ENCODE measurements at regions not wholly inside any gene's neighbourhood (a gene's known extent, or its start where the extent isn't known, plus 50 kb on each side); places are given as distances from the start of the nearest gene placed in this dataset.
"Not testable (repeated sequence)": the region's sequence is repeated elsewhere in the genome, so short reads cannot be mapped to it uniquely, and the experiment has no call there.

DNA sequence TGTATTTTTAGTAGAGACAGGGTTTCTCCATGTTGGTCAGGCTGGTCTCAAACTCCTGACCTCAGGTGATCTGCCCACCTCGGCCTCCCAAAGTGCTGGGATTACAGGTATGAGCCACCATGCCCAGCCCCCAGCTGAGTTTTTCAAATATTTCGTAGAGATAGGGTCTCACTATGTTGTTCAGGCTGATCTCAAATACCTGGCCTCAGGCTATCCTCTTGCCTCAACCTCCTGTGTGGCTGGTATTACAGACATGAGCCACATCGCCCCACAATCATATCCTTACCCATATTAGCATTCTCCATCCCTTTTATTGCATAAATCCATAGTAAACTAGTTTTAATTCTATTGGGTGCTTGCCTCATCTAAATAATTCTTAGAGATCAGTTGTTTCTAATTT, 157.6 kb upstream of the HEY2 start:
- DNase-seq (ENCODE audit: low read depth, low spot score): not testable (repeated sequence)

DNA sequence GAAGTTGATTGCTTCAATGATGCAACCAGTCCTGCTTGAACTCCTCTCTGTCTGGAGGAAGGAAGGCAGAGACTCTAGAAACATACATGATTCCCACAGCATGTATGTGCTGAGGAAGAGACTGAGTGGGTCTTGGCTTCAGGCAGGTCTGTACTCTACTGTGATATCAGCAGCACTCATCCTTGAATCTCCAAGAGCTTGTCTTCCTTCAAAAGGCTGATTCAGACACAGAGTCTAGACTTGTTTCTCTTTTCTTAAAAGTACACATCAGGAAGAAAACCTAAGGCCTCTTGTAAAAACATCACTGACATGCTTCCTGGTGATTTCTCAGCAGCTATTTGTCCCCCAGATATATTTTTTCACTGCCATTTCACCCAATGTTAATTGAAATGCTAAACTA, 155.7 kb upstream of the HEY2 start:
- DNase-seq (ENCODE audit: low read depth, low spot score): no peak

DNA sequence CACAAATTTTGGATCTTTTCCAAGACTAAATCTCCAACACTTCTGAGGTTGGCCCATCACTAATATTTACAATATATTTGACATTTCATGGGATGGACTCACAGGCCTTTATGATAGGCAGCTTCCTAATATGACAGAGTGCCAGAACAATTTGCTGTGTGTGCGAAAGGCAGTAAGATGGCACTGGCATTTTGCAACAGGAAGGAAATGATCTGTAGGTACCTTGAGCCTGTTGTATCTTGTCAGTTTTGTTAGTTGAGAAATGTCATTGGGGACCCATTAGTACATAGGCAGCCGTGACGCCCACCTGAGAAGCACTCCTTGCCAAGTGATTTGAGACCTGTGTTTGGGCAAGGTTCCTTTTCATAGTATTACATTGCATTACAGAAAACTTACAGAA, 153.4 kb upstream of the HEY2 start:
- no peak for DNase-seq (ENCODE audit: low read depth, low spot score)

DNA sequence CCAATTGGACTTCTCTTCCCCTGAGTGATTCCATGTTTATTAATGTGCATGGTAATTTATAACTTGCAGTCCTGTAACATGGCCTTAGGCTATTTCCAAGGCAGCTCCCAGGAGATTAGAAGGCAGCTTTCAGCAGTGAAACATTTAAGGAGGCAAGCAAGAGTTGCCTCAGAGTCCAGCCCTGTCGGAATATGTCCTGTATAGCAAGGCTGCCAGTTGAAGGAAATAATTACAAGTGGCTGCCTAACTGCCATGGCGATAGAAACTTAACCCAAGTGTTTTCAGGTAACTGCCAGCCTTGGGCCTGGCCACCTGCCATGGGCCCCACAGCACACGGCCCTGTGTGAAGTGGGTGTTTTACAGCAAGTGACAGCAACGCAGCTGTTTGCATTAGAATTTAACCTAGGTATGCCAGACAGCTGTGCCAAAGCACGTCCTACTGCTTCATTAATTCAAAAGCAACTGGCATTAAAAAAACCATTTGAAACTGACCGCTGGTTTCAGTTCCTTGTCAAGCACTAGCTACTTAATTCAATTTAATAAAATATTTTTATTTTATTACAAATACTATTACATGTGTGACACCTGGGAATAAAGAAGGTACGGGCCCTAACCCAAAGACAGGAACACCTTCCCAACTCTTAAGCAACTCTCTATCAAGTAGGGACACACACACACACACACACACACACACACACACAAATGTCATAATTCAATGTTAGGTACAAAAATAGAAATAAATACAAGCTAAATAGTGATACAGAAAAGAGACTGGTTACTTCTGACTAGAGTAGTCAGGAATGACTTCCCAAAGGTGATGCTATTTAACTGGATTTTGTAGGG, 151.8 kb upstream of the HEY2 start:
- no peak for DNase-seq (ENCODE audit: low read depth, low spot score)

DNA sequence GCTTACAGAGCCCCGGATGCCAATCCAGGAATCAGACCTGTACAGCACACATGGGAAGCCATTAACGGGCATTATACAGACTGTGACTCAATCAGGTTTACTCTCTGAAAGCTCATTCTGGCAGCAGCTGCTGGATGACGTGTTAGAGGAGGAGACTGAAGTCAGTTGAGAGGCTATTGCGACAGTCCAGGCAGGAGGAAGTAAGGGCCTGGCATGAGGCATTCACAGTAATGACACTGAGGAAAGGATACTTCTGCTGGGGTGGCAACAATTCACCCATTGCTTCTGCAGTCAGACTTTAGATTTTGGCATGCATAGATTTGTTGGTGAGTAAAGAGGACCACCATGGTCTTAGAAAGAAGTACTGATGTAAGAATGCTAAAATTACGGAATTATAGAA, 151.0 kb upstream of the HEY2 start:
- DNase-seq (ENCODE audit: low read depth, low spot score): no peak

DNA sequence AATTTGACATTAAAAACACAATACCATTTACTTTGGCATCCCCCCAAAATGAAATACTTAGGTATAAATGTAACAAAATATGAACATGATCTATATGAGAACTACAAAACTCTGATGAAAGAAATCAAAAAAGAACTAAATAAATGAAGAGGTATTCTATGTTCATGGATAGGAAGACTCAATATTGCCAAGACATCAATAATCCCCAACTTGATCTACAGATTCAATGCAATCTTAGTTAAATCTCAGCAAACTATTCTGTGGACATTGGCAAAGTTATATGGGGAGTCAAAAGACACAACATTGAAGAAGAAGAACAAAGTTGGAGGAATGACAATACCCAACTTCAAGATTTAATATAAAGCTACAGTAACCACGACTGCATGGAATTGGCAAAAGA, 145.2 kb upstream of the HEY2 start:
- DNase-seq (ENCODE audit: low read depth, low spot score): no peak

DNA sequence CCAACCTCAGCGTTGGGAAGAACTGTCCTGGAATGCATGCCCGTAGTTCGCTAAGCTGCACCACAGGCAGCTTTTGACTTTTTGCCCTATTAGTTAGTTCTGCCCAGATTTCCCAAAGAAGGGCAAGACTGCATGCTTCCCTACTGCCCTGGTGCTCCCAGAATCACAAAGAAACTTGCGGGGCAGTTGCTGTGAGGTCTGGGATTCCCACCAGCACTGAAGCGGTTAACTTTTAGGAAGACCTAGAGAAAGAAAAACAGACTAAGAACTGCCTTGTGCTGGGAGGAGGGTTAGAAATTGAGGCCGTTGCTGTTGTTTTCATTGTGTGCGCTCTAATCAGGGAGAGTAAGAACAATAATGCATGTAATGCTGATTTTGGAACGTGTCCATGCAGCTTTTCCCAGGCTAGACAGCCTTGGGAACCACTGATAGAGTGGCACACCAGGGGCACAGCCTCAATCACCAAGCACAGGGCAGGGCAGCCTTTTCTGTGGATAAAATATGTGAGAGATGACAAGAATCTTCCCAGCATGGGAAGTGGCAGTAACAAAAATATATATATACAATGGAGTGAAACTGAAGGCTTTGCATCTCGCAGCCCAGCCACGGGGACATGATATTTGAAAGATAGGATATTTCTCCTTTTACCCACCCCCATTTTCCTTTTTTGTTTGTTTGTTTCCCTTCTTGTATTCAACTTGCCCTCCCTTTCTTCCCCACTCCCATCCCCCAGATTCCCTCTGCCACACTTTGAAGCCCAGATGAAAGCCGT, 137.7 kb upstream of the HEY2 start:
- peak; percentile 94 for DNase-seq (ENCODE audit: low read depth, low spot score)

DNA sequence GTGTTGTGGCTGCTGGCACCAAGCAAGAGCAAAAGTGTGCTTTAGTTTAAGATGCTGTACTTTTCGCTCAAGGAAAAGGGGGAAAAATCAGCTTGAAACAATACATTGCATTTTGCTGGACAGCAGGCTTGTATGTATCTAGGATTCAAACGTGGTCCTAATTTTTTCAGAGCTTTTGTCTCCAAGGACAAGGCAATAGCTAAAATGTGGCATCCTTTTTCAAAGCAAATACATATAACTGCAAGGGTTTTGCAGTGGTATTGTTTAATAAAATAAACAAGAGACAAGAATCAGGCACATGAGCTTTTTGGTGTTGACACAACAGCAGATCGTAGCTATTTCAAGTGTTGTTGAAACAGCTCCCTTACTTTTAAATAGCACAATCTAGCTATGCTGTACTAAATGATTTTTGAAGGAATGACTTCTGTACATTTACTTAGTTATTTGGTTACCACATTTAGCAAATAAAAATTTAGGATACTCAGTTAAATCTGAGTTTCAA, 137.0 kb upstream of the HEY2 start:
- peak; percentile 50 for DNase-seq (ENCODE audit: low read depth, low spot score)

DNA sequence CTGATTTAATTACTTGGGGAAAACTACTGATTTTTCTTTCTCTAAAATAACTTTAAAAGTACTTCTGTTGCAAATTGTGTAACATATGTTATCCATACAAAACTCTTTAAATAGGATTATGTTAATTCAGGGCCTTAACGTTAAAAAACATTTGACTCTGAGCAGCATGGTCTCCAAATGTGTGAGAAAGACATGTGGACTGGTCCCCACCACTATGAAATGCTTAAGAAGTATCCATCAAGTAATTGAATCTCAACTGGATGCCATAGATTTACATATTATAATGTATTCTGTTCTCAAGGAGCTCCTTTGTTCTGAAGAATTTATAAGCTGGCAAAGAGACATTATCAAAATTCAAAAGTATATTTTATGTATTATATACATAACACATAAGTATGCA, 130.8 kb upstream of the HEY2 start:
- no peak for DNase-seq (ENCODE audit: low read depth, low spot score)

DNA sequence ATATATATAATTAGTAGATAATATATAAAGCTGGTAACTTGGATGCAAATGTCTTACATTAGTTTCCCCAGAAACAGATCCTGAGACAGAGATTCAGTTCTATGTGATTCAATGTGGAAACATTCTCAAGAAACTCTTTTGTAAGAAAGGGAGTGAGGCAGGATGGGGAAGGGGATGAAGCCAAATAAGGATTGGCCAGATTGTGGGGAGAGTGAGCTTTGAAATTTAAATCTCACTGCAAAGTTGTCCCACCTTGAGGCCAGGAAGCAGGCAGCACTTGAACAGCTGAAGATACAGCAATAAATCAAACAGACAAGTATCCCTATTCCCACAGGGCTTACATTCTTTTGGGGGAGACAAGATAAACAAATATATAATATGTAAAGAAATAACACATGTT, 126.3 kb upstream of the HEY2 start:
- no peak for DNase-seq (ENCODE audit: low read depth, low spot score)

DNA sequence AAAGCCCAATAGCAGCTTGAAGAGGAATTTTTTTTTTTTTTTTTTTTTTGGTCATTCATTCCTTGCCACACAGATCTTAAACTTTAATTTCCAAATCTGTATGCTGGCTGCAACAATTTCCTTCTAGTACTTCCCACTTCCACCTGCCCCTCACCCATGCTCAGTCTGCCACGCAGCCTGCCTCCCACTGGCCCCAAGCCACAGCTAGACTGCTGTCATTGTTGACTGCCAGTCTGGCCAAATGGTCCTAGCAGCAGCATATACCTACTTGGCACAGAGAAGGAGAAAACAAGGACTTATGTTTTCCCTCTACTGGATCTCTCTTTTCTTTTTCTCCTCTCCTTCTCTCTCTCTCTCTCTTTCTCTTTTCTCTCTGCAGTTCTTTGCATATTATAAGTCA, 118.3 kb upstream of the HEY2 start:
- no peak for DNase-seq (ENCODE audit: low read depth, low spot score)

DNA sequence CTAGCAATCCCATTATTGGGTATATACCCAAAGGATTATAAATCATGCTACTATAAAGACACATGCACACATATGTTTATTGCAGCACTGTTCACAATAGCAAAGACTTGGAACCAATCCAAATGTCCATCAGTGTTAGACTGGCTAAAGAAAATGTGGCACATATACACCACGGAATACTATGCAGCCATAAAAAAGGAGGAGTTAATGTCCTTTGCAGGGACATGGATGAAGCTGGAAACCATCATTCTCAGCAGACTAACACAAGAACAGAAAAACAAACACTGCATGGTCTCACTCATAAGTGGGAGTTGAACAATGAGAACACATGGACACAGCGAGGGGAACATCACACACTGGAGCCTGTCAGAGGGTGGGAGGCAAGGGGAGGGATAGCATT, 113.4 kb upstream of the HEY2 start:
- not testable (repeated sequence) for DNase-seq (ENCODE audit: low read depth, low spot score)

DNA sequence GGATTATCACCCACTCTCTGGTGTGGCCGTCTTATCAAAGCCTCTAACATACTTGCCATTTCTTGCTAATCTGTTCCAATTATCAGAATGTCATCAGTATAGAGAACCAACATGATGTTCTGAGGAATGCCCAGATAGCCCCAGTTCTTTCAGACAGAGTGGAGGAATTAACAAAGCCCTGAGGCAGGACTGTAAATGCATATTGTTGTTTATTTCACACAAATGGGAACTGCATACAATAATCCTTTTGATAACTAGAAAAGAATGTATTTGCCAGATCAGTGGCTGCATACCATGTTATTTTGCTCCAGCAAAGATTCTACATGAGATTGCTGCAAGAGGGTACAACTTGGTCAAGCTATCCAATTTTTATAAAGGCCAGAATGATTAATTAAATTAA, 112.8 kb upstream of the HEY2 start:
- DNase-seq (ENCODE audit: low read depth, low spot score): no peak

DNA sequence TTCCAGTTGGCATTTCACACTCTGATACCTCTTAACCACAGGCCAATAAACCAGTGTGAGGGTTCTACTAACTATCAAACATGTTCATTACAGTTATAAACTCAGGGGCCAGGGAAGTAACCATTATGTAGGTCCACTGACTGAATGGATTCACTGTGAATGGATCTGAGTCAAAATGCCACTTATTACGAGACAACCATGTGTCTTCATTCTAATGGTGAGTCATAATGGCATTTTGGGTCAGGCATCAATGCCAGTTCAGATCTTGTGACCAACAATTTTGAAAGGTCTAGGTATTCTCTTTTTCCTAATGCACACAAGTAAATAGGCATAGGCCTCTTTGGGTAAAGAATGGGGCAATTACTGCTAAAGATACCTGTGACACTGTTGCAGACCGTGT, 112.2 kb upstream of the HEY2 start:
- DNase-seq (ENCODE audit: low read depth, low spot score): no peak

DNA sequence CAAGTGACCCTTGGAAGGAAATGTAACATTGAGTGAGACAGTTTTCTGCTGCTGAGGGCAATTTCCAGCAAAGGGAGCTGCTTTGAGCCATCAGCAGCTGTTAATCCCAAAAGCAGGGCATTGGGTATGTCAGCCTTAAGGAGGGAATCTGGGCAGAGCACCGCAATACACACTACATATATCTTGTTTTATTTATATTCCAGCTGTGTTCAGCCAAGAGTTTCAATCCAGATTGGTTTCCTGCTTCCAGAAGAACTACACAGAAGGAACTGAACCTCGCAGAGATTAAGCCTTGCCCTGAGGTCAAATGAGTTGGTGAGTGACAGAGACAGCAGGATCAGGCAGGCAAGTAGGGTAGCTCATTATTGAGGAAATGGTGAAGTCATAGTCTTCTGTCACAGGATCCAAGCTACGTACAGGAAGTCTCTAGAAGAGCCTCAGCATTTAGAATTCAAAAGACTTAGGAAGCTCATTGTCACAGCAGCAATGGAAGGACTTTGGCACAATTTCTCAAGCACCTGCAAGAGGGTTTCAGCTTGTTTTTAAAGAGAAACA, 109.9 kb upstream of the HEY2 start:
- DNase-seq (ENCODE audit: low read depth, low spot score): no peak

DNA sequence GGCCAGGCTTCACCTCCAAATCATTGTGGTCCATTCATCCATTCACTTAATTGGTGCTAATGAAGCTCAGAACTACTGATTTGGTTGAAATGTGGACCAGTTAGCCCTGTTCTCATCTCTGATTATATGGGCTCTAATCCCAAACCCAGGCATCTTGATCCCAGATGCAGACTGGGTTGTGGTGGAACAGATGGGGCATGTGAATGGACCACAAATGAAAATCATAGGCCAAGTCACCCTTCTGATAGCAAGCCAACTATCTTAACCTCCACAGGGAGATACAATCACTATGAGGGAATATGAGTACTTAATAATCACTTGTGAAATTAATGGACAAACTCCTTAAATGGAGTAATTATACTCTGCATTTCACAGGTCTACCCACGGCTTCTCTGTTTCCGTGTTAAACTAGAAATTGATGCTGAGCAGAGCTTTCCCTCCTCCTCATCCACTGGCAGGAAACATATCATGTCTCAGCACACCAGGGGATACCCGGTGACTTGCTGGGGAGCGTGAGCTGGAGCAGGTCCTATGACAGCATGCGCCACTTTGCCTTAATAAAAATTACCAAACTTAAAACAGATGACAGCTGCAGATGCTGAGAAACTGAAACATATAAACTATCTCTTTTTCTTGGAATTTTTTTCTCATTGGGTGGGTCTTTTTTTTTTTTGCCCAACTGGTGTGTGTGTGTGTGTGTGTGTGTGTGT, 108.8 kb upstream of the HEY2 start:
- DNase-seq (ENCODE audit: low read depth, low spot score): no peak

DNA sequence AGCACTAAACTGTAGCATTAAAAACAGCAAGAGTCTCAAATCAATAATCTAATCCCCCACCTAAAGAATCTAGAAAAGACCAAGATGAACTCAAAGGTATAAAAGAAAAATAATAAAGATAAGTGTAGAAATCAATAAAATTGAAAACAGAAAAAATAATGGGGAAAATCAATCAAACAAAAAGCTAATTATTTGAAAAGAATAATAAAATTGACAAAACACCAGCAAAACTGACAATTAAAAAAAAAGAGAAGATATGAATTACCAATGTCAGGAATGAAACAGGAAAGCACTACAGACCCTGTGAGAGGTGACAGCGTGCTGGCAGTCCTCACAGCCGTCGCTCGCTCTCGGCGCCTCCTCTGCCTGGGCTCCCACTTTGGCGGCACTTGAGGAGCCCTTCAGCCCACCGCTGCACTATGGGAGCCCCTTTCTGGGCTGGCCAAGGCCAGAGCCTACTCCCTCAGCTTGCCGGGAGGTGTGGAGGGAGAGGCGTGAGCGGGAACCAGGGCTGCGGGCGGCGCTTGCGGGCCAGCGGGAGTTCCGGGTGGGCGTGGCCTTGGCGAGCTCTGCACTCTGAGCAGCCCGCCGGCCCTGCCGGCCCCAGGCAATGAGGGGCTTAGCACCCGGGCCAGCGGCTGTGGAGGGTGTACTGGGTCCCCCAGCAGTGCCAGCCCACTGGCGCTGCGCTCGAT, 105.3 kb upstream of the HEY2 start:
- DNase-seq (ENCODE audit: low read depth, low spot score): not testable (repeated sequence)

DNA sequence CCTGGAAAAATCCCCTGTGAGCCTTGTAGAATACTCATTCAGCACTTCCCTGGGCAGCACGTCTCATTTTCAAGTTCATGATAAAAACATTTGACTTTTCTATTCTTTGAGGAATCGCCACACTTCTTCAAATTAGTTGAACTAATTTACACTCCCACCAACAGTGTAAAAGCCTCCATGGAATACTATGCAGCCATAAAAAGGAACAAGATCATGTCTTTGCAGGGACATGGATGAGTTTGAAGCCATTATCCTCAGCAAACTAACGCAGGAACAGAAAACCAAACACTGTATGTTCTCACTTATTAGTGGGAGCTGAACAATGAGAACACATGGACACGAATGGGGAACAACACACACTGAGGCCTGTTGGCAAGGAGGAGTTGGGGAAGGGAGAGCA, 102.0 kb upstream of the HEY2 start:
- no peak for DNase-seq (ENCODE audit: low read depth, low spot score)

DNA sequence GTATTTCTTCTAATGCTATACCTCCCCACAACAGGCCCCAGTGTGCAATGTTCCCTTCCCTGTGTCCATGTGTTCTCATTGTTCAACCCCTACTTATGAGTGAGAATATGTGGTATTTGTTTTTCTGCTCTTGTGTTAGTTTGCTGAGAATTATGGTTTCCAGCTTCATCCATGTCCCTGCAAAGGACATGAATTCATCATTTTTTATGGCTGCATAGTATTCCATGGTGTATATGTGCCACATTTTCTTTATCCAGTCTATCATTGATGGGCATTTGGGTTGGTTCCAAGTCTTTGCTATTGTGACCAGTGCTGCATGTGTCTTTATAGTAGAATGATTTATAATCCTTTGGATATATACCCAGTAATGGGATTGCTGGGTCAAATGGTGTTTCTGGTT, 95.7 kb upstream of the HEY2 start:
- DNase-seq (ENCODE audit: low read depth, low spot score): not testable (repeated sequence)

DNA sequence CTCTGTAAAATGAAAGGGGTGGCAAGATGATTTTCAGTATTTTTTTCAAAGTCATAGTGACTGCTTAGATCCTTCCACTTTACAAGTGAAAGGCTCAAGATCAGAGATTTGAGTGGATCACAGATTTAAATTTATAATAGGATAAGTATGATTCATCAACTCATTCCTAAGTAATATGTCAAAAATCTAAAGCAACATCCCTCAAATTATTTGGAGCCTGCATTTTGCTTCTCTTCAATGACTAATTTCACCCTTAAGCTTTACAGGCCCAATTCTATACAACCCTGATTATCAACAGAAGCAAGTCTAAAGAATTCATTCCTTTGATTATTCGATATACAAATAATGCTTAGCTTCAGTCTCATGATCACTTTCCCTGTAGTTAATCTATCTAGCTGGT, 93.9 kb upstream of the HEY2 start:
- DNase-seq (ENCODE audit: low read depth, low spot score): no peak

DNA sequence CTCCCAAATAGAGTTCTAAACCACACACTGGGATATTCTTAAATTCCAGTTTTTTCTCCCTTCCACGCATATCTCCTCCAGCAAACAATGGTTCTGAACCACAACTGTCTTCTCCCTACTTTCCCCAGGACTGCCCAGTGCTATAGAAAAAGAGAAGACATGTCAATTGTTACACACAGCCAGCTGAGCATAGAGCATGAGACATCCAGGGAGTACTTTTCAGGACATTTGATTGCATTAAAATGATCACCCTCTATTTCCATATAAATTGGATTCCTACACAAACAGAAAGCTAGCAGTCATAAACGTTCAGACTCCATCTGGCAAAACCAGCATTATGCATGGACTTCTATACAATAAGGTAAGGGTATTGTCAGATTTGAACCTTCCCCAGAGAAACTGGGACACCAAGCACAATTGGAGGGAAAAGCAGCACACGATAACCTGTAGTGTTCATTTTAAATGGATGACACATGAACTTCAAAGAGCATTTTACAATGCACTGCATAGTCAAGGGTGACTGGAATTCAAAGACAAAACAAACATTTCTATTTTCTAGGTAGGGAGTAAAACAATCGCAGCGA, 93.1 kb upstream of the HEY2 start:
- DNase-seq (ENCODE audit: low read depth, low spot score): no peak
